ENCODE measurements at regions not wholly inside any gene's neighbourhood (a gene's known extent, or its start where the extent isn't known, plus 50 kb on each side); places are given as distances from the start of the nearest gene placed in this dataset.

DNA sequence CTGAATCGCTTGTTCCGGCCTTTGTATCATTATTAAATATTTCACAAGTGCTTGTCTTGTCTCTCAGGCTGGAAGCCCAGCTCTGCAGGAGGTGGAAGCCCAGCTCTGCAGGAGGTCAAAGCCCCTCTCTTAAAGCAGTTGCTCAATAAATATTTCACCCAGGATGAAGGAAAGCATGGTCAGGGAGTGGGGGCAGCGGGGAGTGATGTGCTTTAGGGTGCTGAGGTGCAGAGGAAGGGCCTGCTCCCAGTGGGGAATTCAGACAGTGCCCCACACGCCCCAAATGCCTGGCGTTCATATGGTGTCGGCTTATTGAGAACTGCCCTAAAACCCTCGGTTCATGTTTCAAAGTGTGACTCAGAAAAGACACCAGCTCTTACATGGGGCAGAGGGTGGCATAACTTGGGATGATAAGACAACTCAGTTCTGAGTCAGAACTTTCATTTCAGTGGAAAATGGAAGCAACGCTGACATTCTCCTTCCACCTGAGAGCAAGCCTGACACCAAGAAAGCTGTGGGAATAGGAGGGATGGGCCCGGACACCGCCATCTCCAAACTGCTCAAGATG, 114.3 kb upstream of the DAP start:
- H3K9me3 ChIP-seq = no peaks in the 10 kb centered on the region
- TF ChIP-seq, protein P1, sequence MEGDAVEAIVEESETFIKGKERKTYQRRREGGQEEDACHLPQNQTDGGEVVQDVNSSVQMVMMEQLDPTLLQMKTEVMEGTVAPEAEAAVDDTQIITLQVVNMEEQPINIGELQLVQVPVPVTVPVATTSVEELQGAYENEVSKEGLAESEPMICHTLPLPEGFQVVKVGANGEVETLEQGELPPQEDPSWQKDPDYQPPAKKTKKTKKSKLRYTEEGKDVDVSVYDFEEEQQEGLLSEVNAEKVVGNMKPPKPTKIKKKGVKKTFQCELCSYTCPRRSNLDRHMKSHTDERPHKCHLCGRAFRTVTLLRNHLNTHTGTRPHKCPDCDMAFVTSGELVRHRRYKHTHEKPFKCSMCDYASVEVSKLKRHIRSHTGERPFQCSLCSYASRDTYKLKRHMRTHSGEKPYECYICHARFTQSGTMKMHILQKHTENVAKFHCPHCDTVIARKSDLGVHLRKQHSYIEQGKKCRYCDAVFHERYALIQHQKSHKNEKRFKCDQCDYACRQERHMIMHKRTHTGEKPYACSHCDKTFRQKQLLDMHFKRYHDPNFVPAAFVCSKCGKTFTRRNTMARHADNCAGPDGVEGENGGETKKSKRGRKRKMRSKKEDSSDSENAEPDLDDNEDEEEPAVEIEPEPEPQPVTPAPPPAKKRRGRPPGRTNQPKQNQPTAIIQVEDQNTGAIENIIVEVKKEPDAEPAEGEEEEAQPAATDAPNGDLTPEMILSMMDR (IDR thresholded peaks at IDR 0.05 in 4 of 5, conservative IDR thresholded peaks at IDR 0.05 in 1 of 5) = no peak
- TF ChIP-seq POLR2A (IDR thresholded peaks at IDR 0.05) = no peak
- intact Hi-C loops (cut with DNase I; ENCODE audit: low total_unique reads) = no loop called here
- in situ Hi-C loops (cut with MboI; ENCODE audit: low sequenced_read_pairs in 4 of 4) = no loop called here
- H3K36me3 ChIP-seq = no peaks in the 10 kb centered on the region
- H3K27me3 ChIP-seq = peaks cover 0 to 9% (median 0%) of the 10 kb centered on the region in 3 donors
- H3K4me3 ChIP-seq = no peak overlapping the region
- DNase-seq = no peak
- no peak overlapping the region for H3K27ac ChIP-seq
- no peaks in the 10 kb centered on the region for H3K4me1 ChIP-seq
- no peak for ATAC-seq

DNA sequence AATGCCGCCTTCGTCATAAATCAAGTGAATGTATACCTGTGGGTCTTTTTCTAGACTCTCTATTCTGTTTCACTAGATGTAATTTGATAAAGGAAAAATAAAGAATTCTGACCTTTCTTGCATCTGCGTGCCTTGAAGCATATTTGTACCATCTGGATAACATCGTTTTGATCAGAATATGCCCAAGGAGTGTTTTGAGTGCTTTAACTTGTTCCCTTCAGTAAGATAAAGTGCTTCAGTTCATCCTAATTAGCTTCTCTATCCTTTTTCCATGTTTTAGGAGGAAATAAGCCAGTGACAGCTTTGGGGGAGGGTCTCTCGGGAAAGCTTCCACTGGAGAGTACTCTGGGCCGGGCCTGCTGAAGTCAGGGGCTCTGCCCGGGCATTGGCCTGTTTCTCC, 113.5 kb upstream of the DAP start:
- H3K27ac ChIP-seq = no peak overlapping the region
- no peak for TF ChIP-seq POLR2A (IDR thresholded peaks at IDR 0.05)
- TF ChIP-seq, protein P1 (IDR thresholded peaks at IDR 0.05 in 4 of 5, conservative IDR thresholded peaks at IDR 0.05 in 1 of 5) = no peak
- DNase-seq = no peak
- no peaks in the 10 kb centered on the region for H3K4me1 ChIP-seq
- ATAC-seq = no peak
- H3K9me3 ChIP-seq = no peaks in the 10 kb centered on the region
- peaks cover 0 to 7% (median 0%) of the 10 kb centered on the region in 3 donors for H3K27me3 ChIP-seq
- no peak overlapping the region for H3K4me3 ChIP-seq
- H3K36me3 ChIP-seq = no peaks in the 10 kb centered on the region
- intact Hi-C loops (cut with DNase I; ENCODE audit: low total_unique reads) = no loop called here
- in situ Hi-C loops (cut with MboI; ENCODE audit: low sequenced_read_pairs in 4 of 4) = no loop called here

DNA sequence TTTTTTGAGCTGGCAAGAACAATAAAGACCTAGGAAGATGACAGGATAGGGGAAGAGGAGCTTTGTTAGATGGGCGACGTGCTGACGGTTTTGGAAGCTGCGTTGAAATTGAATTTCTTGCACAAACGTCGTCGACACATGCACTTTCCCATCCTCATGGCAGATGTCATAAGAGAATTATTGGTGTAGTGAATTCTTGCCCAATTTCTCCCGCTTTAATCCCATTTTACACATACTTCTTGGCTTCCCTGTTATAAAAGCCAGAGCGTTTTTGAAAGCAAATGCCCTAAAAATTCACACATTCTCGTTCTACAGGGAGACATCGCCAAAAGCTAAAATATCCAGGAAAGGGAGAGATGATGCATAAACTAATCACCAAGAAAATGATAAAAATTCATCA, 109.8 kb upstream of the DAP start:
- DNase-seq = no peak
- intact Hi-C loops (cut with DNase I; ENCODE audit: low total_unique reads) = no loop called here

DNA sequence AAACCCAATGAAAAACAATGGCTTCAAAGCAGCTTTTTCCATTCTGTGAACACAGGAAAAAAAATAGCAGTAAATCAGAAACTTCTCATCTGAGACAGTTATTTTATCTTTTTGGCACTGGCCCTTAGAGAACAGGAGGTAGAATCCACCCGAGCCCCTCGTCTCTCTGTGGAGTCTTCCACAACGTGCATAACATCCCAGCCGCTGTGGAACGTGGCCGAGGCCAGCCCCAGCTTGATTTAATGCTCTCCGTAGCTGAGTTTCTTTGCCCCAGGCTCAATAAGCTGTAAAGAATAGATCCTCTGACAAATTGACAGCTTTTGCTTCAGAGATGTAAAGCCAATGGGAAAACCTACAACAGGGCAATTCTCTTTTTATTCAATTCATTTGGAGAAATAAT, 107.9 kb upstream of the DAP start:
- DNase-seq = no peak
- no peak for ATAC-seq
- Histone ChIP-seq H3K4me1 (no peaks in the 10 kb centered on the region), H3K9me3 (no peaks in the 10 kb centered on the region), H3K27me3 (peaks cover 0 to 6% (median 0%) of the 10 kb centered on the region in 3 donors), H3K36me3 (no peaks in the 10 kb centered on the region), H3K27ac (no peak overlapping the region), H3K4me3 (no peak overlapping the region)
- intact Hi-C loops (cut with DNase I; ENCODE audit: low total_unique reads) = no loop called here
- no peak for TF ChIP-seq POLR2A (IDR thresholded peaks at IDR 0.05)
- TF ChIP-seq, protein P1 (IDR thresholded peaks at IDR 0.05 in 4 of 5, conservative IDR thresholded peaks at IDR 0.05 in 1 of 5) = no peak
- in situ Hi-C loops (cut with MboI; ENCODE audit: low sequenced_read_pairs in 4 of 4) = no loop called here

More for the DNA sequence above, 109.8 kb upstream of the DAP start:
- Histone ChIP-seq H3K36me3 (no peaks in the 10 kb centered on the region), H3K9me3 (no peaks in the 10 kb centered on the region), H3K4me3 (no peak overlapping the region), H3K27me3 (peaks cover 0 to 6% (median 0%) of the 10 kb centered on the region in 3 donors), H3K4me1 (no peaks in the 10 kb centered on the region), H3K27ac (no peak overlapping the region)
- in situ Hi-C loops (cut with MboI; ENCODE audit: low sequenced_read_pairs in 4 of 4) = no loop called here
- TF ChIP-seq POLR2A (IDR thresholded peaks at IDR 0.05) = no peak
- TF ChIP-seq, protein P1 (IDR thresholded peaks at IDR 0.05 in 4 of 5, conservative IDR thresholded peaks at IDR 0.05 in 1 of 5) = no peak
- no peak for ATAC-seq

Data from gastrocnemius medialis (tissue), 4 donors.